NCI-H146 (cell line): ENCODE measurements at regions not wholly inside any gene's neighbourhood (a gene's known extent, or its start where the extent isn't known, plus 50 kb on each side); places are given as distances from the start of the nearest gene placed in this dataset.
"Not testable (repeated sequence)": the region's sequence is repeated elsewhere in the genome, so short reads cannot be mapped to it uniquely, and the experiment has no call there.

ENCODE experiments used
- DNase-seq: peaks from one replicate; lab custom pipeline; 2025; lab: John Stamatoyannopoulos, UW

DNA sequence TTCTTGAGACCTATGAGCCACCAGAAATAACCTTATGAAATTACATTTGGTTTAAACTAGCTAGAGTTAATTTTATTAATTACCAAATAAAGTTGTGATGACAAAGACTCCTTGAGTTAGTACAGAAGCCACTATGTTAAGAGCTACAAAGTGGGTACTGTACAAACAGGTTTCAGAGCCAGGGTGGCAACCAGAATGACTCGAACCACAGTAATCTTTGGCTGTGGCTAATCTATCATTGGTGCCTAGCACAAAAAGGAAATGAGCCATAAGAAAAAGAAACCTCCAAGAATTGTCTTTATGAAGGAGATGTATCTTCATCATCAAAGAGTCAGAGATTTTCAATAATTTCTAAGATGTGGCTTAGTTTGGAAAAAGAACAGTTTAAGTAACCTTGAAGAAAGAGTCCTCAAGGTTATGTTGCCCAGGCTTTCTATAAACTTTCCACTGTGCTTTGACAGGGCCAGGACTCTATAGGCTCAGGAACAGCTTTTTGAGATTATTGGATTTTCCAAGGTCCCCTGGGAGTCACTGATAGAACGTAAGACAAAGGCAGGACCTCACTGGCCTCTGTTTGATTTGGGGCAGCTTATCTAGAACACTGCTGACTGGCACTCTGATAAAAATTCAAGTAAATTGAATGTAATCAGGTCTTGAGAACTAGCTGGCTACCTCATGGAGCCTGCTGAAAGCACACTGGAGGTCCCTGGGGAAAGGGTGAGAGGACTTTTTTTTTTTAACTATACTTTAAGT lies 777.7 kb downstream of the STIM2 start:
- DNase-seq = no peak

DNA sequence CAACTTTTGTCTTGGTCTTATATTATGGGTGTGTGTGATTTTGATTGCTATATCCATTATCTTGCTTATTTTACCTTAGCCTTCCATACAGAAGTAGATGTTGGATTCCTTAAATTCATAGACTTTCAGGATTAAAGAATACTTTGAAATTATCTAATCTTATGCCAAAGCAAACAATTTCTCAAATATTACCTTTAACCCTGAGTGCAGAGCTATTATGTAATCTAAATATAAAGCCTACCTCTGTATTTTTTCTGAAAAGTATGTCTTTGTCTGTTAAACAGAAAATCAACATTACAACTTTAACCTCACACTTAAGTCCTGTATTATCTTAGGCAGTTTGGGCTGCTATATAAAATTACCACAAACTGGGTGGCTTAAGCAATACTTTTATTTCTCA lies 782.5 kb downstream of the STIM2 start:
- DNase-seq = no peak

DNA sequence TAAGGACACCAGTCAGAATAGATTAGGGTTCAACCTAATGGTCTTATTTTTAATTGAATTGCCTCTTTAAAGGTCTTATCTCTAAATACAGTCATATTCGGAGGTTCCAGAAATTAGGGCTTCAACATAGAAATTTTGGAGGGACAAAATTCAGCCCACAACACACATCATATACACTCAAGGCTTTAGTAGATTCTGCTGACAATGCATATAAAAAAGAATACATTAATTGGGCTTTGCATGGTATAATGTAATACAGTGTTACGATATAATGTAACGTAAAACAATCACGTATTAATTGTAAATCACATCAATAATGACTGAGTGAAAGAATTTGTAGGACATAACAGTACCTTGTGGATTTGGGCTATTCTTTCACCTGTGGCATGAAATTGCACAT lies 787.8 kb downstream of the STIM2 start:
- DNase-seq = no peak

DNA sequence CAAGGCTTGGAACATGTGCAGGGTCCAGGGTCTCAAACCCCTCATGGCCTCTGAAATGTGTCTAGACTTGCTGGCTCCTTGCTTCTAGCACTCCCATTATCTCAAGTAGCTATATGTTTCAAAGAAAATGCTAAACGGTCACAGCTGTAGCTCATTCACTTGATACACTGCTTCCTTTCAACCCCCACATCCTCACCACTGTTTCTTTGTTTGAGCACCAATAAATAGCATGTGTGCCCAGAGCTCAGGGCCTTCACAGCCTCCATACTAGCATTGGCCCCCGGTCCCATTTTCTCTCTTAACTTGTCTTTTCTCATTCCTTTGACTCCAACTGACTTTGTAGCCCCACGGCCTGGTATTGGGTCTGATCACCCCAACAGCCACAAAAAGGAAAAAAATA lies 801.8 kb downstream of the STIM2 start:
- DNase-seq = no peak

DNA sequence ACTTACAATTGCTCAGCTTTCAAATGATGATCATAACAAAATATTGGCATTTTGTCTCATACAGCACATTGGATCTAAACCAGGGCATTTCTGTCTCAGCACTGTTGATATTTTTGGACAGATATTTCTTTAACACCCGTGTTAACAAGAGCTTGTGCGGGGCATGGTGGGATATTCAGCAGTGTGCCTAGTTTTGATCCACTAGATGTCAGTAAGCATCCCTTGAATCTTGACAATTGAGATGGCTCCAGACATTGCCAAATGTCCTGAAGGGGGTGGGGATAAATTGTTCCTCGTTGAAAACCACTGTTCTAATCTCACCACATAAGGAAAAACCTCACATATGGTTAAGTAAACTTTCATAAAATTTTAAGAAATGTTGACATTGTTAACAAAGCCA lies 806.3 kb downstream of the STIM2 start:
- no peak for DNase-seq

DNA sequence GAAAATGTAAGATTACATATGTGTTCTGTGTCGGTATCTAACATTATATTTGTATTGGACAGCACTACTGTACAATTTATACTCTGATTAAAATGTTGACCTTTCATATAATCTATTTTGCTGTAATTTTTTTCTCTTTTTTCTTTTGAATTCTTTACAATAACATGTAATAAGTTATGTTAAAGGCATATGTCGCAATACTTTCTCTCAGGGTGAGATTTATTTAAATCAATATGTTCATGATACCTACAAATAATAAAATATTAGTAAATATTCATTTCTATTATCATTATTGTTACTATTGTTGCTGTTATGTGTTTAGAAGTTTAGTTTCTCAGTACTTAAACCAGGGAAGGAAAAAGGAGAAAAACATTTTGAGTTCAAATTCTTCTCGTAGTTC lies 807.4 kb downstream of the STIM2 start:
- no peak for DNase-seq

DNA sequence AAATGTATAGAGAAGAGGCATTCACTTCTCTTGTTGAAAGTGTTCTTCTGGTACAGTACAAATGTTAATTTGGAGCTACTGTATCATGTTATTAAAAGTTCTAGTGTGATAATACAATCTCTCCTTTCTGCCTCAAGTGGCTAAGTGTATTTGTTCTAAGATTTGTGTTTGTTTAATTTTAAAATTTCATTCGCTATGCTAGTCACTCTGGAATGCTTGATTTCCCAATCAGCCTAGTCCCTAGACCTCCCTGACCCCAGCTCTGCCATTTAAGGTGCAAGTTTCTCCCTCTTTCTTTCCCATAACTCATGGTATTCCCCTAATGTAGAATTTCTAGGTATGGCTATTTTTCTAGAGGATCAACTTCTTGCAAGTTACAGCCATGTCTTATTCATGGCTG lies 817.4 kb downstream of the STIM2 start:
- DNase-seq = no peak

DNA sequence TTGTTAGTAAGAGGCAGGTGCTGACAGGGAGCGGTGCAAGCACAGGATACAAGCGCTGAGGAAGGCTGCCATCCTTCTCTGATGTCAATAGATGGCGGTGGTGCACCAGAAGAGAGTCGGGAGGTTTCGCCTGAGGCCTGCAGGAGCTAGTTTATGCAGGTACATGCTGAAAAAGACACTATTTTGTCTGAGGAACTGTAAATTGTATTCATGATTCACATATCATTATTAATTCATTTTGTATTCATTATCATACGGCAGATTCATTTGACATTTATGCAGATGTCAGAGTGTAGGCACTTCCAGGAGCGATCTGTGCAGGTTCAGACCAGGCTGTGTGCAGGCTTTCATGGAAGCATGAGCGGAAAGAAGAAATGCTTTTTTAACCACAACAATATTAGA lies 824.0 kb downstream of the STIM2 start:
- peak; percentile 48 for DNase-seq

DNA sequence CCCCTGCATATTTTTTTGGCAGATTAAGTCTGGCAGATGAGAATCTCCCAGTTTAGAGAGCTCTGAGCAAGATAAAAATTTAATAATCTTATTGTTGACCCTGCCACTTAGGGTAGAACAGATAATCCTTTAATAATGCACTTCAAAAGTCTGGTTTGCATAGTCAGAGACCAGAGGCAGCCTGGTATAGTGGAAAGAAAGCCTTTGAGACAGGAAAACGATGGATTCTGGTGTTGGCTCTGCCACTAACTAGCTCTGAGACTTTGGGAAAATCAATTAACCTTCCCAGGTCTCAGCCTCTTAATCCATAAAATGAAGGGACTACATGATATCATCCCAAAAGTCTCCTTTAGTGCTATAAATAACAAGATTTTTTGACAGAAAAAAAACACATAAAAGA lies 824.5 kb downstream of the STIM2 start:
- no peak for DNase-seq

DNA sequence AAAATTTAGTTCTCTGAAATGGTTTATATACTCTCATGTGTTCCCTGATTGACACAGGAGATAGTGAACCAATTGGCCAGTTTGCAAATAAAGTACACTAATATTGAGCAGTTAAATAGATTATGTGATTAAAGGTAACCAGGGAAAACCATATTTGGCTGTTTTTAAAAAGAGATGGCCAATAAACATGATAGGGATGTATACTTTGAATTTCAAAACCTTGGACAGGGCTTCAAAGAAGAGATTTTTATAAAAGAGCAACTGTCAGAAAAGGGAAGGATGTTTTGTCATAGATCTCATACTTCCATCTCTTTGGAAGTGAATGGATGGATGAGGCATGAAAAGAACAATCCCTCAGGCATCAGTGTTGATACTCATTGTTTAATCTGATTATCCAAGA lies 825.3 kb downstream of the STIM2 start:
- DNase-seq = no peak

DNA sequence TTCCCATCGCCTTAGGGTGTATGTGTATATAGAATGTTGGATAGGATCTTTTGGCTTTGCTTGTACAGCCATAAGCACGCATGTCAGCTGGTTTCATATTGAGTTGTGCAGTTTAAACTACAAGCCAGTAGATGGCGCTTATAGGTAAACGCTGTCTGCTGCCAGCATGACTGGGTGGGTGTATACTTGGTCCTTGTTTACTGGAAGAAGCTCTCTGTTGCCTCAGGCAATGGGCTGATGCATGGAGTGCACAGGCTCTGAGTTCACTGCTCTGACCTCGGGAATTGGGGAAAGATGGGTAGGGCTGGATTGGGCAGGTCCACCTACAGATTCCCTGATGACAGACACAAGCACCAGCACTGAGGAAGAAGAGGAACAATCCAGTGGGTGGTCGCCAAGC lies 831.5 kb downstream of the STIM2 start:
- DNase-seq = peak; percentile 47

DNA sequence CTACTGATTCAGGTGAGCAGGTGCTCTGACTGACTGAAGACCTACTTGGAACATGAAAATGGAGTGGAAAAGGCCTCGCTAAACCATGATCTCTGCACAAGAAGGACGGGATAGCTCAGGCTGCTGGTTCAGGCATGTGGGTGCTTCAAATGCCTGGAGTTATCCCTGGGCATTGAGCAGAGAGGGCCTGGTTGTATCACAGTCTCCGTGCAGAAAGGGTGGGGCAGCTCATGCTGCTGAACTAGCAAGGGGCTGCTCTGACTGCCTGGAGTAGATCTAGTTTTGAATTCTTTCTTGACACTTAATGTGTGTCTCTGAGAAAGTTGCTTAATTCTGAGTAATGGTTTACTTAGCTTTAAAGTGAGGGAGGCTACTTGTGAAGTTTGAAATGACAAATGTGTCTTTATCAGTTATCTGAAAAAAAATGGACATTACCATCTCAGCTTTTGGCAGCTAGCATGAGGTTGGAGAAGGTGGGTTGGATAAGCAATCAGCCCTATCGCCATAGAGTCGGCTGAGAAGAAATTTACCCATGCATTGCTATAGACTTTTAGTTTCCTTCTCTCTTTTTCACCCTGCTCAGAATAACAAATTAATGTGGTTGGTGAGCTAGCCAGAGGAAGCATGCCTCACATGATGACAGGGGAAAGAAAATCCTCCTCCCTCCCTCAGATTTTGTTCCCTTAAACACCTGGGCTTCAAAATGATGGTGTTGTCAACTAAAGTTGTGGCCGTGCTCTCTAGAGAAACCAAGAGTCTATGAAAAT lies 832.4 kb downstream of the STIM2 start:
- DNase-seq = no peak

DNA sequence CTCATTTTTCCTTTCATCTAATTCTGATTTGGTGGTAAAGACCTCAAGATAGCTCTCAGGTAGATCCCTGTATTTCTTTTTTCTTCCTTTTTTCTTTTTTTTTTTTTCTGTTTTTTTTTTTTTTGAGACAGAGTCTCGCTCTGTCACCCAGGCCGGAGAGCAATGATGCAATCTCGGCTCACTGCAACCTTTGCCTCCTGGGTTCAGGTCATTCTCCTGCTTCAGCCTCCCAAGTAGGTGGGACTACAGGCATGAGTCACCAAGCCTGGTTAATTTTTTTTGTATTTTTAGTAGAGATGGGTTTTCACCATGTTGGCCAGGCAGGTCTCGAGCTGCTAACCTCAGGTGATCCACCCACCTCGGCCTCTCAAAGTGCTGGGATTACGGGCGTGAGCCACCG lies 835.6 kb downstream of the STIM2 start:
- not testable (repeated sequence) for DNase-seq

DNA sequence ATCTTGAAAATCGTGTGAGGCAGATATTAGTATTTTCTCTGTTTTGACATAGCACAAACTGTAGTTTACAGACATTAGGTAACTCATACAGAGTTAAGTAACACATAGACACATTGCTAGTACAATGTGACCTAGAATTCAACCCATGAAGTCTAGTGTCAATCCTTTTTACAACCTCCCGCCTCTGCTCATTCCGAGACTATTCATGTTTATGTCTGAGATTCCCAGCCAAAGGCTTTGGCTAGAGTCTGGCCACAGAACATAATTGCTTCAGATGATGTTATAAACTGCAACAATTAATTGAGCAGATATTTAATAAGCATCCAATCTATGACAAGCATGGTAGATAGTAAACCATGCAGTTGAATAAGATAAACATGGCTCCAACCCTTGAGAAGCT lies 841.0 kb downstream of the STIM2 start:
- DNase-seq = no peak

DNA sequence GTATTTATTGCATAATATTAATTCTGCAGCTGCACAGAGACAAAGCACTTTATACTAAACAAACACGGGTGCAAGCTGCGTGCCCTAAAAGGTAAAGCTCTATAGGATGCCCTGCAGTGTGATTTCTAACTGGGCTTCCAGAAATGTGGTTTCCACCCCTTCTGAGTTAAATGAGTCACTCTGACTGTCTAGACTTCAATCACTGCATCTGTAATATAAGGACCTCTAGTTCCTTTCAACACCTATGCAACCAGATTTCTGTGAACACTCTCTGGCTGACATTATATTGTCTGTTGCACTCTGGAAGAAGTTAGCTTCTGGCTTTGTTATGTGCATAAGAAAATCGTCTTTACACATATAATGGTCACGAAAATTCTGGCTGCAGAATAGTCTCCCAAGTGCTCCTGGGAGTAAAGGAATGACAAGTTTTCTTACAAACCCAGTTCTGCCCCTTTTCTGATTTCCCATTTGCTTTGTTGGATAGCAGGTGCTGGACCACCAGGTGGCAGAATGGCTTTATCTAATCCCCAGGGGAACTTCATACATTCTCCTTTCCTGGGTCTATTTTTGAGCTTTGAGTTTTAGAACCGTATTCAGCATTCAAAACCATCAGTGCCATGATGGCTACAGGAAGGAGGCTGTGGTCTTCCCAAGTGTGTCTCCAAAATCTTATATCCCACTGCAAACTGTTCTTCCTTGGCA lies 842.2 kb downstream of the STIM2 start:
- peak; percentile 32 for DNase-seq

DNA sequence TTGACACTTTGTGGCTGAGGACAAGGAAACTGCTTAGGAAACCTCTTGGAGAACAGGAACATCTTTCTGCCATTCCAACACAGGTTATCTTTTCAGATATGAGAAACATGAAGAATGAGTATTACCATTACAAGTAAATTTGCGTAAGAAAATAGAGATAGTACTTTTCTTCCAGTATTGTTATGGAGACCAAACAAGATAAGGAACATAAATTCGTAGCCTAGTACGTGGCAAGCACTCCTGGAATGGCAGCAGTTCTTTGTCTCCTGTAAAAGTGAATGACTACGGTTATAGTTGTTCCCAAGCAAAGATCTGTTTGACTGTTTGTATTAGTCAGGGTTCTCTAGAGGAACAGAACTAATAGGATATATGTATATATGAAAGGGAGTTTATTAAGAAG lies 843.1 kb downstream of the STIM2 start:
- DNase-seq = no peak

DNA sequence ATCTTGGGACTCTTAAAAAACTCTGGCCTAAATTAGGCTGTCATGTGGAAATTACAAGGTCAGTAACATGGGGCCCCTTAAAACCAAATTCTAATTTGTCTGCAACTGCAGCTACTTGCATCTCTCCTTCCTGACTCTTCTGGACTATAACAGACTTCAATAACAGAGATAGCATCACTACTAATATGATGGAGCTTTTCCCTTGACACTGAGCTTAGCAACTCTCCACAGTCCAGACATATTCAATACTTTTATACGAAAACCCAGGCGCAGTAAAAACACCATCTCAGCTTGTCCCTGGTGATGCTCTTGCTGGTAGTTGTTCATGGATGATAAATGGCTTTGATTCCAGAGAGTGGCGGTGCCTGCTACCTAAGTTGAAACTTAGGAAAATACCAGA lies 850.4 kb downstream of the STIM2 start:
- DNase-seq = no peak

DNA sequence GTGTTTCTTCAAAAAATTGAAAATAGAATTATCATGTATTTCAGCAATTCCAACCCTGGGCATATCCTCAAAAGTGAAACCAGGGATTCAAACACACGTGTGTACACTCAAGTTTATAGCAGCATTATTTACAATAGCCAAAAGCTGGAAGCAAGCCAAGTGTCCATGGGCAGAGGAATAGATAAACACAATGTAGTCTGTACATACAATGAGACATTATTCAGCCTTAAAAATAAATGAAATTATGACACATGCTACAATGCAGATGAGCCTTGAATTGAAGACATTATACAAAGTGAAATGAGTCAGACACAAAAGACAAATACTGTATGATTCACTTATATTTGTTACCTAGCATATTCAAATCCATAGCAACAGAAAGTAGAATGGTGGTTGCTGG lies 853.4 kb downstream of the STIM2 start:
- no peak for DNase-seq

DNA sequence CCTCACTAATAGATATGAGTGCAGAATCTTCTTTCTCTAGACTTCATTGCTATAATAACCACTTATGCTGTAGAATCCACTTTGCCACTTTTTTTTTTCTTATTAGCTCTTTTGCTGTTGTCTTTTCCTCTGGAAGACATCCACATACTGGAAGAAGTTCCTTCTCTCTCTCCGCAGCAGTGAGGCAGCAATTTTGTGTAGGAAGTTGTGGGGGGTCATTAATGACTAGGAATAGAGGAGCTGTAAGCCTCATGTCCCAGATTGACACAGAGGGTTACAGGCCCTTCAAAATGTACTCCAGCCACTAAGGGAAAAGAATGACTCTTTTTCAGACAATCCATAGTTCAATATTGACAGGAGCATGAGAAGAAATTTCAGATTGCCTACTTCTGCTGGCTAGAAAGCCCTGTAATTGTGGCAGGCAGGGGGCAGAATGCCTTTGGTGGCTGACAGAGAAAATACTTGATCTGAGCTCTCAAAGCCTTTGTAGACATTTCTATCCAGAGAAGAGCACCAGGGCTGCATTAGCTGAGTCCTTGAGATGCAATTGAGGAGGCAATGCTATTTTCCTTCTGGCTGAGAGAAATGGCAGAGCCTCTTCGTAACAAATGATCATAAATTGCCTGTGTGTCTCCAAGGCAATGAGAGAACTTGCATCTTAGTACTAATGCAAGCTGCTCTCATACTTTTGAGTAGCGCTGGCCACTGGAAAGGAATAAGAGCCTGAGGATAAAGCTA lies 856.2 kb downstream of the STIM2 start:
- no peak for DNase-seq

DNA sequence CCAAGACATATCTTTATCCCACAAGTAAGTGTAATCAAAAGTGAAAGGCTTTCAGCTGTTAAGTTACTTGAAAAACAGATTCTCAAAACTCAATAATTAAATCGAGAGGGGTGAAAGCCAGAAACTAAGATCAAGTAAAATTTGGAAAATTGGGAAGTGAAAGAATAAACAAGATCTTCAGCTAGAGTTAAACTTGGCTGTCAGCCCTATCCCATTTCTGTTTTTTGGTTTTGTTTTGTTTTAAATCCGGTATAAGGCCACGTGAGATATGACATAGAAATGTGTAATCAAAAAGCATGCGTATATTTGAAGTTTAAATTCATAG lies 856.8 kb downstream of the STIM2 start:
- DNase-seq = no peak

DNA sequence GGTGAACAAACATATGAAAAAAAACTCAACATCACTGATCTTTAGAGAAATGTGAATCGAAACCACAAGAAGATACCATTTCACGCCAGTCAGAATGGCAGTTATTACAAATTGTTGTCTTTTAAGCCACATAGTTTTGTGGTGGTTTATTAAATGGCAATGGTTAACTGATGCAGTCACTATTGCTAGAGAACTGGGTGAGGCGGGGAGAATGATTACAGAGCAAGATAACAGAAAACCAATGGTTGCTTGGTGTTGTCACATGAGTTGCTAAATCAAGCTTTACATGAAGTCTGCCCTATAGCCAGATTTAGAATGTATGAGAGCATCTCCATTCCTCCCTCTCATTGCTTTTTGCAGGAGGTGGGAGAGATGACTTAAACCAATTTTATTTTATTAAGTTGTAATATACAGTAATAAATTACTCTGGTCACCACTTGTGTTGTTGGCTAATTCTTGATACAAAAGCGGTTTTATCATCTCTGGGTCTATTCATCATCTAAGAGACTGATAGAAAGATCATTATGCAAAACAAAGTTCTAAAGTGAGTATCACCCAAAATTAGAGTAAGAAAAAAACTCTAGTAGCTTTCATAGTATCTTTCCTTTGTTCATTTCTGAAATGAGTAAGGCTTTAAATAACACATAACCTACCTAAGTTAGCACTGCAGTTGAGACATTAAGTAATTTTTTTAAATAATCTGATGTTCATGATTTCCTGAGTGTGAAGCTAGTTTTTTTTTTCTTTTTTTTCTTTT lies 859.5 kb downstream of the STIM2 start:
- DNase-seq = no peak

DNA sequence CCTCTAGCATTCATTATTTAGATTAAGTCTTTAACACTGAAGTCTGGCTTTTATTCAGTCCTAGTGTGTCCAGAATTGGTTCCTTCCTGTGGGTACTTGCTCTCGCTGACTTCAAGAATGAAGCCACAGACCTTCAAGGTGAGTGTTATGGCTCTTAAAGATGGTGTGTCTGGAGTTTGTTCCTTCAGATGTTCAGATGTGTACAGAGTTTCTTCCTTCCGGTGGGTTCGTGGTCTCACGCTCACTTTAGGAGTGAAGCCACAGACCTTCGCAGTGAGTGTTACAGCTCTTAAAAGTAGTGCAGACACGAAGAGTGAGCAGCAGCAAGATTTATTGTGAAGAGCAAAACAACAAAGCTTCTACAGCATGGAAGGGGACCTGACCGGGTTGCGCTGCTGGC lies 860.6 kb downstream of the STIM2 start:
- no peak for DNase-seq
